ENCODE measurements at regions not wholly inside any gene's neighbourhood (a gene's known extent, or its start where the extent isn't known, plus 50 kb on each side); places are given as distances from the start of the nearest gene placed in this dataset.

GRCh38 chr2:136291871-136292270, 173.9 kb upstream of the CXCR4 start:
- H3K79me2 ChIP-seq (ENCODE audit: insufficient read depth, low read length) = no peaks in the 10 kb centered on the region
- H3K27ac Mint-ChIP-seq (ENCODE audit: unreplicated experiment) = no peak overlapping the region
- no peak overlapping the region for H3K4me3 ChIP-seq (ENCODE audit: insufficient read depth, low read depth, low read length)
- H2AFZ ChIP-seq (ENCODE audit: low read depth, low read length) = no peak overlapping the region
- H3K36me3 ChIP-seq (ENCODE audit: insufficient read depth, low read length) = no peaks in the 10 kb centered on the region
- H3K9me3 ChIP-seq (ENCODE audit: insufficient read depth, low read depth, low read length) = no peaks in the 10 kb centered on the region
- H3K27me3 ChIP-seq (ENCODE audit: insufficient read depth, low read length) = no peaks in the 10 kb centered on the region
- H3K4me3 Mint-ChIP-seq (ENCODE audit: unreplicated experiment) = no peak overlapping the region
- peaks cover 3% of the 10 kb centered on the region for H3K9me3 Mint-ChIP-seq (ENCODE audit: unreplicated experiment)
- H3K4me1 Mint-ChIP-seq (ENCODE audit: low read depth, unreplicated experiment) = no peaks in the 10 kb centered on the region
- H3K9ac ChIP-seq (ENCODE audit: low read length) = no peak overlapping the region
- TF ChIP-seq, protein P1, sequence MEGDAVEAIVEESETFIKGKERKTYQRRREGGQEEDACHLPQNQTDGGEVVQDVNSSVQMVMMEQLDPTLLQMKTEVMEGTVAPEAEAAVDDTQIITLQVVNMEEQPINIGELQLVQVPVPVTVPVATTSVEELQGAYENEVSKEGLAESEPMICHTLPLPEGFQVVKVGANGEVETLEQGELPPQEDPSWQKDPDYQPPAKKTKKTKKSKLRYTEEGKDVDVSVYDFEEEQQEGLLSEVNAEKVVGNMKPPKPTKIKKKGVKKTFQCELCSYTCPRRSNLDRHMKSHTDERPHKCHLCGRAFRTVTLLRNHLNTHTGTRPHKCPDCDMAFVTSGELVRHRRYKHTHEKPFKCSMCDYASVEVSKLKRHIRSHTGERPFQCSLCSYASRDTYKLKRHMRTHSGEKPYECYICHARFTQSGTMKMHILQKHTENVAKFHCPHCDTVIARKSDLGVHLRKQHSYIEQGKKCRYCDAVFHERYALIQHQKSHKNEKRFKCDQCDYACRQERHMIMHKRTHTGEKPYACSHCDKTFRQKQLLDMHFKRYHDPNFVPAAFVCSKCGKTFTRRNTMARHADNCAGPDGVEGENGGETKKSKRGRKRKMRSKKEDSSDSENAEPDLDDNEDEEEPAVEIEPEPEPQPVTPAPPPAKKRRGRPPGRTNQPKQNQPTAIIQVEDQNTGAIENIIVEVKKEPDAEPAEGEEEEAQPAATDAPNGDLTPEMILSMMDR (IDR thresholded peaks at IDR 0.05; ENCODE audit: insufficient read depth, low read depth, low read length) = no peak
- no peak for TF ChIP-seq EZH2 (IDR thresholded peaks at IDR 0.05; ENCODE audit: insufficient read depth, low read length)
- no peaks in the 10 kb centered on the region for H3K27me3 Mint-ChIP-seq (ENCODE audit: low read depth, unreplicated experiment)
- no peaks in the 10 kb centered on the region for H3K36me3 Mint-ChIP-seq (ENCODE audit: low read depth, unreplicated experiment)
- H4K20me1 ChIP-seq (ENCODE audit: insufficient read depth, low read length) = no peaks in the 10 kb centered on the region
- no peak overlapping the region for H3K27ac ChIP-seq (ENCODE audit: low read depth, low read length)
- DNase-seq (ENCODE audit: low read depth) (no peak), FAIRE-seq (no peak)
- no peaks in the 10 kb centered on the region for H3K4me1 ChIP-seq (ENCODE audit: insufficient read depth, low read length)
- no peak overlapping the region for H3K4me2 ChIP-seq (ENCODE audit: low read length)

GRCh38 chr2:136290326-136290725, 172.4 kb upstream of the CXCR4 start:
- FAIRE-seq = no peak
- Histone ChIP-seq H2AFZ (ENCODE audit: low read depth, low read length) (no peak overlapping the region), H3K27ac (ENCODE audit: low read depth, low read length) (no peak overlapping the region), H3K79me2 (ENCODE audit: insufficient read depth, low read length) (no peaks in the 10 kb centered on the region), H3K9ac (ENCODE audit: low read length) (no peak overlapping the region), H4K20me1 (ENCODE audit: insufficient read depth, low read length) (no peaks in the 10 kb centered on the region), H3K9me3 (ENCODE audit: insufficient read depth, low read depth, low read length) (no peaks in the 10 kb centered on the region), H3K4me2 (ENCODE audit: low read length) (no peak overlapping the region), H3K27me3 (ENCODE audit: insufficient read depth, low read length) (no peaks in the 10 kb centered on the region), H3K4me3 (ENCODE audit: insufficient read depth, low read depth, low read length) (no peak overlapping the region), H3K36me3 (ENCODE audit: insufficient read depth, low read length) (no peaks in the 10 kb centered on the region), H3K4me1 (ENCODE audit: insufficient read depth, low read length) (no peaks in the 10 kb centered on the region)
- no peak for DNase-seq (ENCODE audit: low read depth)
- no peaks in the 10 kb centered on the region for H3K4me1 Mint-ChIP-seq (ENCODE audit: low read depth, unreplicated experiment)
- H3K27me3 Mint-ChIP-seq (ENCODE audit: low read depth, unreplicated experiment) = no peaks in the 10 kb centered on the region
- H3K9me3 Mint-ChIP-seq (ENCODE audit: unreplicated experiment) = peaks cover 3% of the 10 kb centered on the region
- TF ChIP-seq, protein P1 (IDR thresholded peaks at IDR 0.05; ENCODE audit: insufficient read depth, low read depth, low read length) = no peak
- TF ChIP-seq EZH2 (IDR thresholded peaks at IDR 0.05; ENCODE audit: insufficient read depth, low read length) = no peak
- no peaks in the 10 kb centered on the region for H3K36me3 Mint-ChIP-seq (ENCODE audit: low read depth, unreplicated experiment)
- no peak overlapping the region for H3K4me3 Mint-ChIP-seq (ENCODE audit: unreplicated experiment)
- no peak overlapping the region for H3K27ac Mint-ChIP-seq (ENCODE audit: unreplicated experiment)

DNA sequence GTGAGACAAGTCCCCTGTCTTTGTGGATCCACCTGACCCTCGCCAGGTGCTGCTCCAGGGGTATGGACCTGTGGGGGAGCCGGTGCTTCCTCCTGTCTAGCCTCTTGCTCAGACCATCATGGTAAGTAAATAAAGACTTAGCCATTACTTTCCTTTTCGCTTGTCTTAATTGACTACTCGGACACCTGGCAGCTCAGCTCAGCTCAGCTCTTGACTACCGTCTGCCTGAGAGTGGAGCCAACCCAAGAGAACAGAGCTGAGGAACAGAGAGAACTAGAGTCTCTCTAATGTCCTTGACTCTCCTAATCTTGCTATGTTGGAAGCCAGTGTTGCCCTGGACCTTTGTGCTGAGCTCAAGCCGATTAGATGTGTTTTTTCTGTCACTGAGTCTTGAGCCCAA, 170.3 kb upstream of the CXCR4 start:
- no peak overlapping the region for H2AFZ ChIP-seq (ENCODE audit: low read depth, low read length)
- Mint-ChIP-seq H3K27ac (ENCODE audit: unreplicated experiment) (no peak overlapping the region), H3K27me3 (ENCODE audit: low read depth, unreplicated experiment) (no peaks in the 10 kb centered on the region), H3K36me3 (ENCODE audit: low read depth, unreplicated experiment) (no peaks in the 10 kb centered on the region), H3K9me3 (ENCODE audit: unreplicated experiment) (peaks cover 3% of the 10 kb centered on the region), H3K4me3 (ENCODE audit: unreplicated experiment) (no peak overlapping the region), H3K4me1 (ENCODE audit: low read depth, unreplicated experiment) (no peaks in the 10 kb centered on the region)
- H3K4me2 ChIP-seq (ENCODE audit: low read length) = no peak overlapping the region
- no peak for TF ChIP-seq EZH2 (IDR thresholded peaks at IDR 0.05; ENCODE audit: insufficient read depth, low read length)
- DNase-seq (ENCODE audit: low read depth) = no peak
- no peaks in the 10 kb centered on the region for H3K4me1 ChIP-seq (ENCODE audit: insufficient read depth, low read length)
- H3K79me2 ChIP-seq (ENCODE audit: insufficient read depth, low read length) = no peaks in the 10 kb centered on the region
- no peak overlapping the region for H3K4me3 ChIP-seq (ENCODE audit: insufficient read depth, low read depth, low read length)
- no peak overlapping the region for H3K27ac ChIP-seq (ENCODE audit: low read depth, low read length)
- H3K9ac ChIP-seq (ENCODE audit: low read length) = no peak overlapping the region
- no peaks in the 10 kb centered on the region for H4K20me1 ChIP-seq (ENCODE audit: insufficient read depth, low read length)
- no peak for FAIRE-seq
- H3K36me3 ChIP-seq (ENCODE audit: insufficient read depth, low read length) = no peaks in the 10 kb centered on the region
- H3K27me3 ChIP-seq (ENCODE audit: insufficient read depth, low read length) = no peaks in the 10 kb centered on the region
- H3K9me3 ChIP-seq (ENCODE audit: insufficient read depth, low read depth, low read length) = no peaks in the 10 kb centered on the region
